ENCODE measurements at regions not wholly inside any gene's neighbourhood (a gene's known extent, or its start where the extent isn't known, plus 50 kb on each side); places are given as distances from the start of the nearest gene placed in this dataset.

- TF ChIP-seq POU5F1 (IDR thresholded peaks at IDR 0.05; ENCODE audit: borderline replicate concordance, low read depth, low read length, partially characterized antibody) (no peak), ZBTB8A (IDR thresholded peaks at IDR 0.05; ENCODE audit: partially characterized antibody) (no peak), ZNF592 (IDR thresholded peaks at IDR 0.05) (no peak), ARHGAP35 (IDR thresholded peaks at IDR 0.05; ENCODE audit: partially characterized antibody) (no peak), ZBED1 (IDR thresholded peaks at IDR 0.05) (no peak), MIER1 (IDR thresholded peaks at IDR 0.05; ENCODE audit: low read depth) (no peak)
These were observed 2354.8 kb upstream of the C9orf72 start for GRCh38 chr9:29928072-29928471.

Data from K562 (cell line).